Pons (tissue), 1 donor: ENCODE measurements at regions not wholly inside any gene's neighbourhood (a gene's known extent, or its start where the extent isn't known, plus 50 kb on each side); places are given as distances from the start of the nearest gene placed in this dataset.

Experiments used
- DNase-seq: peaks from one replicate; pipeline ENCODE4 v3.0.0-alpha.2; 2016; ENCODE audit warnings: low spot score

GRCh38 chr10:31644931-31645633 is 283.5 kb downstream of the ARHGAP12 start:
- DNase-seq: no peak

DNA sequence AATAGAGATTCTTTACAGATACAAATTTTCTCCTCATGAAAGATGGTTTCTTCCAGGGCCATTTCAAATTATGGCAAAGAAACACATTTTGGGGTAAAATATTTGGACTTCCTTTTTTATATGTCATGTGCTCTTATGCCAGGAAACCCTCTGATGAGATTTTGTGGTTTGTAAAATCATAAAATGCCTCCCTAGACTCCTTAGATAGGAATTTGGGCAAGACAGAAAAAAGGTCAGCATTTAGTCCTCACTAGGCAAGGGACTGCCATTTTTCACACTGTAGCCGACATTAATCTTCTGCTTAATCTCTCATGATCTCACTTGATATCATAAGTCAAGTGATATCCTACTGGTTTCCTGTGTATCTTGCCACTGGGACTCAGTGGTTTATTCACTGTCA is 286.4 kb downstream of the ARHGAP12 start:
- no peak for DNase-seq

DNA sequence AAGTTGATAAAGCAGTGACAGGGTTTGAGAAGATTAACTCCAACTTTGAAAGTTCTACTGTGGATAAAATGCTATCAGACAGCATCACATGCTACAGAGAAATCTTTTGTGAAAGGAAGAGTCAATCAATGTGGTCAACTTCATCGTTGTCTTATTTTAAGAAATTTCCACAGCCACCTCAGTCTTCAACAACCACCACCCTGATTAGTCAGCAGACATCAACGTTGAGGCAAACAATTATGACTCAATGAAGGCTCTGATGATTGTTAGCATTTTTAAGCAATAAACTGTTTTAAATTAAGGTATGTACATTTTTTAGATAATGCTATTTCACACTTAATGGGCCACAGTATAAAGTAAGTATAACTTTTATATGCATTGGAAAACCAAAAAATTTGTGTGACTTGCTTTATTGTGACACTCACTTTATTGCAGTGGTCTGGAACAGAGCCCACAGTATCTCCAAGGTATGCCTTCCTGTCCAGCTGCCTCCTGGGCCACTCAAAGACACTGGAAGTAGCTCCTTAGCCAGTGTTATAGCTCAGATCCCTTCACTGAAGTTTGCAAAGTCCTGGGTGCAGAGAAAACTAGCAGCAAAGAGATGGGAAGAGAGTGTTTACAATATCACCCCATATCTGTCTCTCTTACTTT is 293.1 kb downstream of the ARHGAP12 start:
- DNase-seq: no peak

DNA sequence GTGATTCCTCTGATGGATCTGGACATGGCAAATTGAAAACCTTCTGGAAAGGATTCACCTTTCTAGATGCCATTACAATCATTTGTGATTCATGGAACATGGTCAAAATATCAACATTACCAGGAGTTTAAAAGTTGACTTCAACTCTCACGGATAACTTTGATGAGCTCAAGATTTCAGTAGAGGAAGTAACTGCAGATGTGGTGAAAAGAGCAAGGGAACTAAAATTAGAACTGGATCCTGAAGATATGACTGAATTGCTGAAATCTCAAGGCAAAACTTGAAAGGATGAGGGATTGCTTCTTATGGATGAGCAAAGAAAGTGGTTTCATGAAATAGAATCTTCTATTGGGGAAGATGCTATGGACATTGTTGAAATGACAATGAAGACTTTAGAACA is 293.6 kb downstream of the ARHGAP12 start:
- no peak for DNase-seq

GRCh38 chr10:31630861-31631567 is 297.6 kb downstream of the ARHGAP12 start:
- DNase-seq: no peak

GRCh38 chr10:31625566-31625965 is 303.1 kb downstream of the ARHGAP12 start:
- no peak for DNase-seq

- DNase-seq: no peak
Measured at GRCh38 chr10:31624611-31625010, 304.0 kb downstream of the ARHGAP12 start.

- DNase-seq: no peak
Measured at GRCh38 chr10:31623947-31624346, 304.7 kb downstream of the ARHGAP12 start.

DNA sequence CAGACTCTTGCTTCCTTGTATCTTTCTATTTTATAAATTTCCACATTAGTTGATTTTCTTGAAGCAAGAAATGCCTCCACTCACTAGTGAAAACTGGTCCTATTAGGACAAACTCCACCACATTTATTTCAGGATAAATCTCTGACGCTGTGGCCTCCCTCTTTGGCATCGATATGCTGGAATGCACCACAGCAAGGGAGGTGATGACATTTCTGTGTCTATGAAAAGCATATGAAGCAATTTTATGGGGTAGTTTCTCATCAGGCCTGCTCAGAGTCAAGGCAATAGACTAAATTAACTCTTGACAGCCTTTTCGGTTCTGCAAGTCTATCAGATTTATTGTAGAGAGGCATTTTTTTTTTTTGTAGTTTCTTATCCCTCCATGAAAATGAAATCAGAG is 304.4 kb downstream of the ZEB1 start:
- no peak for DNase-seq

DNA sequence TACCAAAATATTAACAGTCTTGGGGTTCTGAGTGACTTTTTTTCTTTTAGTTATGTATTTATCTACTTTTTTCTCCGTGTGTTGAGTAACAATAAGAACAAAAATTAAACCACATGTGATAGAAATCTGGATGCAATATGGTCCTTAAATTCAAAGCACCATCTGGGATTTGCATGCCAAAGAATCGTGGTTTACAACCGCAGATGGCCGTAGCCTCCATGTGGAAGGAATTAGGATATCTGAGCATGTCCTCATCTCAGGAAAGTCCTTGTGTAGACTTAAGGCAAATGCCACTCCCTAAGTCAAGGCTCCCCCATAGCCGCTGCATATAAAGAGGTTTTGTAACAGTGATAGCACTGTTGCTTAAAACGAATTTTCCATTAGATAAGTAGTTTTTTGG is 304.0 kb downstream of the ZEB1 start:
- no peak for DNase-seq

DNA sequence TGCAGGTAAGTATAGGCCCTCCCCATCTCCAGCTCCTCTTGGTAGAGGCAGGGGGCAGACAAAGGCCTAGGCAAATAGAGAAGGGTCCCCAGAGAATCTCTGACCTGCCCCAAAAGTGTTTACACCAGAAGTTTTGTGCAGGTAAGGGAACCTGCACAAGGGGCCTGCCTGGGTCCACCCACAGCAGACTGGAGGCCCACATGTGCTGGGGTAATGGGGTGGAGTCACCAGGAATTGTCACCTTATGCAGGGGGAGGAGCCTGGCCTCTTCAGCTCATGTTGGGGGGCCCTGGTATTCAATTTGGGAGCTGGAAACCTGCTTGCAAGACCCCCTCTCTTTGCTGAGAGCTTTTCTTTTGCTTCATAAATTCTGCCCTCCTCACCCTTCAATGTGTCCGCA is 302.7 kb downstream of the ZEB1 start:
- DNase-seq: no peak

GRCh38 chr10:31620226-31621151 is 301.5 kb downstream of the ZEB1 start:
- DNase-seq: no peak

DNA sequence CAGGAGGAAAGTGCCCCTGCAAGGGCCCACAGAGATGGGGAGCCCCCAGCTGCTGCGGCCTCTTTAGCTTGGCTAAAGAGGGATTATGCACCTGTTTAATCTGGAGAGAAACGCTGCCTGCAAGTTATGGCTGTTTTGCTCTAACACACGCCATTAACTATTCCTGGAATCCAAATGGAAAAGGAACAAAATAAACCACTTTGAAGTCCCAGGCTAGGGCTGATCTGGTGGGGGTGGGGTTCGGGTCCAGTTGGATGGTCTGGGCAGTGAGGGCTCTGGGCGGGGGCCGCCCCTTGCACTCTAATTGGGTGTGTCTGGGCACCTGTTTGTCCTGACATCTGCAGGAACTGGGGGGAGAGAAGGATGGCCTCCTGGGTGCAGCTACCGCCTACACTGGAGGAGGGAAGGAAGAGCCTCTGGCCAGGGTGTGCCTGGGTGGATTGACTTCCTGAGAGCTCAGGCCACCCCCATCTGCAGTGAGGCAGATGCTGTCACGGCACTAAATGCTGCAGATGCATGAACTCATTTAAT is 300.6 kb downstream of the ZEB1 start:
- no peak for DNase-seq

- no peak for DNase-seq
Measured at GRCh38 chr10:31618541-31619291, 299.7 kb downstream of the ZEB1 start.

DNA sequence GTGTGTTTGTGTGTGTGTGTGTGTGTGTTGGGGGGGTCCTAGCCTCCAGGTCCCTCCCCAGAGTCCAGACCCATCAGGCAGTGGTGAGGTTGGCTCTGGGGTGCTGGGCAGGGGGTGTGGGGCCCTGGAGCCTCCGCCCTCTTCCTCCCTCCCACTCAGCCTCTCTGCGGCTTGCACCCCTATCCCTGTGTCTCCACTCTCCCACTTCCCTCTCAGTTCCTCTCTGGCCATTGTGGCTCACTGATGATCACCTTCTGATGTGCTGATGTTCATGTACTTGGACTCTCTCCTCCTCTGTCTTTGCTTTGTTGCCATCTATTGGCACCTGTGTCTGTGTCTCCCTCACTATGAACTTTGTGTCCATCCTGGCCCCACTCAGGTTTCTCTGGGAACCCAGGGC is 298.7 kb downstream of the ZEB1 start:
- DNase-seq: no peak

GRCh38 chr10:31617133-31617532 is 298.1 kb downstream of the ZEB1 start:
- DNase-seq: no peak

- DNase-seq: no peak
Measured at GRCh38 chr10:31615129-31615528, 296.1 kb downstream of the ZEB1 start.

- no peak for DNase-seq
Measured at GRCh38 chr10:31614611-31615010, 295.6 kb downstream of the ZEB1 start.

DNA sequence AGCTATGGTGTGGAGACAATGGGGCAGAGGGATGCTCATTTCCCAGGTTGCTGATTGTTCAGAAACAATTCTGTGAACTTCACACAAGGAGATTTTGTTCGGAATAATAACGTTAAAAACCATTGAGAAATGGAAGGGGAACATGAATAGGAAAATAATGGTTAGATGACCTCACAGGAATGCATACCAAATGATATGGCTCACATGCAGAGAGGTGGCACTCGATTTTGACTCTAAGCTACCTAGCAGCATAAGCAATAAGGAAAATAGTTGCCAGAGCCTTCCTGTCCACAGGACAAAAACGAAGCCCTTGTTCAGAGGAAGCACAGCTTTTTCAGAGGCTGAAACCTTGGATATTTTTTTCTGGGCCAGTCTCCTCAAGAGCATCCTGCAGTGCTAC is 293.1 kb downstream of the ZEB1 start:
- no peak for DNase-seq

DNA sequence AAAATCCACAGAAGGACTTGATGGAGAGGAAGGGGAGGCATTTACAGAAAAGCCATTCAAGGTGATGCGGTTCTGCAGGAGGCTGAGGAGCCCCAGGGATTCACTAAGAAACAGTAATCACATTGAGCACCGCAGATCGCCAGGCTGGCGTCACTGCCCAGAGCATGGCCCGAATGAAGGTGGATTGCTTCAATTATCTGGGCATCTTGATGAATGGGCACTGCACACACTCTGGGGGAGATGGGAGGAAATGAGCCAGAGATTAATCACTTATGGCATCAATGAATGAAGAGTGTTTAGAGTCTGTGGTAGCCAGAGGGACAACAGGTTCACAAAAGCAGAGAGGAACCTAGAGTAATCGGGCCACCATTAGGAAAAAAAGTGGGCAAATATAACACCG is 292.1 kb downstream of the ZEB1 start:
- DNase-seq: no peak

- no peak for DNase-seq
Measured at GRCh38 chr10:31607481-31607880, 288.5 kb downstream of the ZEB1 start.
